CD4-positive, alpha-beta memory T cell (primary cell): ENCODE measurements at regions not wholly inside any gene's neighbourhood (a gene's known extent, or its start where the extent isn't known, plus 50 kb on each side); places are given as distances from the start of the nearest gene placed in this dataset.
A peak's percentile ranks its signal among the peaks of the same experiment; 100 is the strongest.

Experiments used
- CTCF ChIA-PET: fragments of 350-600 bp; sonication (Branson Sonifier 250); formaldehyde crosslinking; loops from one replicate; lab custom pipeline; 2021; ENCODE audit warnings: inconsistent platforms; ENCODE audit not compliant: partially characterized antibody; lab: Charles Lee
- POLR2A ChIA-PET: fragments of 350-600 bp; sonication (Branson Sonifier 250); formaldehyde crosslinking; loops from one replicate; lab custom pipeline; 2021; ENCODE audit not compliant: partially characterized antibody; lab: Charles Lee
- DNase-seq, 5 donors: peaks; one replicate each; pipeline versions ENCODE4 v3.0.0 to v3.0.0-alpha.2; 2020 to 2022; ENCODE audit warnings: mixed read lengths in 1 of 5
- H3K27ac ChIP-seq: one replicate; pipeline ENCODE4 v1.7.0; 2013; ENCODE audit warnings: low read depth, low read length
- H3K27me3 ChIP-seq: 2 replicates; pipeline ENCODE4 v1.7.0; 2013; ENCODE audit warnings: mild to moderate bottlenecking, low read length, moderate library complexity; ENCODE audit not compliant: insufficient read depth
- H3K36me3 ChIP-seq: 2 replicates; pipeline ENCODE4 v1.7.0; 2013; ENCODE audit warnings: mild to moderate bottlenecking, low read length, moderate library complexity; ENCODE audit not compliant: insufficient read depth
- H3K4me1 ChIP-seq: 2 replicates; pipeline ENCODE4 v1.7.0; 2013; ENCODE audit warnings: mild to moderate bottlenecking, low read length, moderate library complexity; ENCODE audit not compliant: insufficient read depth
- H3K4me3 ChIP-seq, 2 donors: one replicate each; pipeline ENCODE4 v1.7.0; 2013; ENCODE audit warnings: low read length in 2 of 2, mild to moderate bottlenecking in 1 of 2
- H3K9me3 ChIP-seq, 2 donors: one replicate each; pipeline ENCODE4 v1.7.0; 2013; ENCODE audit warnings: low read length in 2 of 2, control low read depth in 1 of 2; ENCODE audit not compliant: control insufficient read depth in 1 of 2
- H3K27ac Mint-ChIP-seq, 7 donors: one replicate each; pipeline ENCODE4 v1.8.0; 2020 to 2021; ENCODE audit warnings: mixed read lengths in 7 of 7, mild to moderate bottlenecking in 6 of 7, inconsistent platforms in 3 of 7, moderate library complexity in 3 of 7
- H3K27me3 Mint-ChIP-seq, 2 donors: one replicate each; pipeline ENCODE4 v1.8.0; 2020 to 2021; ENCODE audit warnings: mixed read lengths in 2 of 2
- H3K36me3 Mint-ChIP-seq, 2 donors: one replicate each; pipeline ENCODE4 v1.8.0; 2020 to 2021; ENCODE audit warnings: mixed read lengths in 2 of 2, inconsistent platforms in 1 of 2, mild to moderate bottlenecking in 1 of 2
- H3K4me1 Mint-ChIP-seq, 4 donors: one replicate each; pipeline ENCODE4 v1.8.0; 2020 to 2021; ENCODE audit warnings: mixed read lengths in 4 of 4, mild to moderate bottlenecking in 1 of 4
- H3K4me3 Mint-ChIP-seq, 8 donors: one replicate each; pipeline ENCODE4 v1.8.0; 2020 to 2021; ENCODE audit warnings: mixed read lengths in 8 of 8, mild to moderate bottlenecking in 7 of 8, moderate library complexity in 6 of 8, inconsistent platforms in 3 of 8
- H3K9me3 Mint-ChIP-seq, 8 donors: one replicate each; pipeline ENCODE4 v1.8.0; 2020 to 2021; ENCODE audit warnings: mixed read lengths in 8 of 8, mild to moderate bottlenecking in 5 of 8, inconsistent platforms in 3 of 8, moderate library complexity in 1 of 8
- intact Hi-C: fragments of 100-400 bp; cut with micrococcal nuclease; formaldehyde crosslinking; loops from one replicate; pipeline ENCODE4 v1.15.1; 2023

DNA sequence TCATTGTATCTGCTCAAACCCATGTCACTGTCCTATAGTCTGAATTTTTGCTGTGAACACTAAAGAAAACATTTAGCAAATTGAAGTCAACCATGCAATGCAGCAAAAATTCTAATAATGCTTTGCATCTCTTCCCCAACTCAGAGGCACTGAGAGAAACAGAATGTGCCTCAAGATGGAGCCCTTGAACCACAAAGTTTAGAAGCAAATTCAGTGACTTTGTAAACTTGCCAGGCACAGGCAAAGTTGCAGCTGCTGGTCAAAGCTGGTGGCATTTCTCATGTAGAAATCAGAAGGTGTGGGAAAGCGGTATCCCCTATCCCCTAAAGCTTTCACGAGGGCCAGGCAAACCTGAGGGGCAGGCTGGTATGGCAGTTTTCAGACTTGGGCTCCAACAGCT lies 121.7 kb upstream of the DIPK2B start:
- Histone ChIP-seq H3K4me1 (no peaks in the 10 kb centered on the region), H3K27ac (no peak overlapping the region), H3K9me3 (no peaks in the 10 kb centered on the region), H3K27me3 (no peaks in the 10 kb centered on the region), H3K36me3 (no peaks in the 10 kb centered on the region), H3K4me3 (no peak overlapping the region)
- intact Hi-C loops, result no loop called here
- POLR2A ChIA-PET, result no interaction called here
- peak in 1 of 5 donors; percentile 3 for DNase-seq
- H3K4me1 Mint-ChIP-seq, result no peaks in the 10 kb centered on the region
- no peak overlapping the region for H3K27ac Mint-ChIP-seq
- H3K4me3 Mint-ChIP-seq, result no peak overlapping the region
- H3K27me3 Mint-ChIP-seq, result peaks cover 0 to 7% of the 10 kb centered on the region in 2 donors
- H3K9me3 Mint-ChIP-seq, result no peaks in the 10 kb centered on the region
- CTCF ChIA-PET, result no interaction called here
- H3K36me3 Mint-ChIP-seq, result no peaks in the 10 kb centered on the region

DNA sequence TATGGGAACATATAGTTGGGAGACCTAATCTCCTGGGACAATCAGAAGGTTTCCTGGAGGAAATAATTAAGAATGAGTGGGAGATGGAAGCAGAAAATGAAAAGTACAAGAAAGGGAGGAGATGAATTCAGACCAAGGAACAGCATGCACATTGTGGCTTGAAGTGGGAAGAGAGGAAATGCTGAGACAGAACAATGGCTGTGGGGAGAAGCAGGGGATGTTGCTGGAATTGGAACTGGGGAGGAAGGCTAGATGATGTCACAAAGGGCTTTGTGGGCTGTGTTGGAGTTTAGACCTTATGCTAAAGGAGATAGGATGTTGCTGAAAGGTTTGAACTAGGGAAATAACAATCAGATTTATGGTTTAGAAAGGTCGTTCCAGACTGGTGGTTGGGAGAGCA lies 119.5 kb upstream of the DIPK2B start:
- no peaks in the 10 kb centered on the region for H3K9me3 Mint-ChIP-seq
- H3K36me3 Mint-ChIP-seq, result no peaks in the 10 kb centered on the region
- no peak overlapping the region for H3K27ac Mint-ChIP-seq
- Histone ChIP-seq H3K4me3 (no peak overlapping the region), H3K4me1 (no peaks in the 10 kb centered on the region), H3K9me3 (no peaks in the 10 kb centered on the region), H3K27ac (no peak overlapping the region), H3K36me3 (no peaks in the 10 kb centered on the region), H3K27me3 (no peaks in the 10 kb centered on the region)
- intact Hi-C loops, result no loop called here
- CTCF ChIA-PET, result no interaction called here
- H3K4me3 Mint-ChIP-seq, result no peak overlapping the region
- POLR2A ChIA-PET, result no interaction called here
- no peaks in the 10 kb centered on the region for H3K4me1 Mint-ChIP-seq
- H3K27me3 Mint-ChIP-seq, result peaks cover 0 to 9% of the 10 kb centered on the region in 2 donors
- no peak for DNase-seq

DNA sequence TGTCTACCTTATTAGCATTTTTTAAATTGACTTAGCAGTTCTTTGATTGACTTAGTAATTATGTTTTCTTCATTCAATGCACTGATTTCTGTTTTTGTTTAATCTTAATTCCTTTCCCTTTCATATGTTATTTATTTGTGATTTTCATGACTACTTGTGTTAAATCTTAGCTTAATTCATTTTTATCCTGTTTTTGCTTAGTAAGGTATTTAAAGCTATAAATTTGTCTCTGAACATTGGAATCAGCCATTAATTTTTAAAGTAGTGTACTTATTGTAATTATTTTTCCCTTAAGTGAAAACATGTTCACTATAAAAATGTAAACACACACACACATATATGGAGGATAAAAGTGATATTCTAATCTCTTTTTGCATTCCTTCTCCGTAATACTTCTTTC lies 109.1 kb upstream of the DIPK2B start:
- H3K4me3 ChIP-seq, result no peak overlapping the region
- no peaks in the 10 kb centered on the region for H3K4me1 Mint-ChIP-seq
- no peaks in the 10 kb centered on the region for H3K27me3 ChIP-seq
- intact Hi-C loops, result no loop called here
- H3K27ac ChIP-seq, result no peak overlapping the region
- ChIA-PET POLR2A (no interaction called here), CTCF (no interaction called here)
- H3K4me3 Mint-ChIP-seq, result peak overlapping the region in 1 of 8 donors; percentile 41
- H3K9me3 Mint-ChIP-seq, result peaks cover 0 to 14% (median 5%) of the 10 kb centered on the region in 8 donors
- H3K36me3 ChIP-seq, result no peaks in the 10 kb centered on the region
- no peak for DNase-seq
- H3K27ac Mint-ChIP-seq, result no peak overlapping the region
- H3K36me3 Mint-ChIP-seq, result no peaks in the 10 kb centered on the region
- H3K4me1 ChIP-seq, result no peaks in the 10 kb centered on the region
- H3K9me3 ChIP-seq, result no peaks in the 10 kb centered on the region
- H3K27me3 Mint-ChIP-seq, result no peaks in the 10 kb centered on the region

DNA sequence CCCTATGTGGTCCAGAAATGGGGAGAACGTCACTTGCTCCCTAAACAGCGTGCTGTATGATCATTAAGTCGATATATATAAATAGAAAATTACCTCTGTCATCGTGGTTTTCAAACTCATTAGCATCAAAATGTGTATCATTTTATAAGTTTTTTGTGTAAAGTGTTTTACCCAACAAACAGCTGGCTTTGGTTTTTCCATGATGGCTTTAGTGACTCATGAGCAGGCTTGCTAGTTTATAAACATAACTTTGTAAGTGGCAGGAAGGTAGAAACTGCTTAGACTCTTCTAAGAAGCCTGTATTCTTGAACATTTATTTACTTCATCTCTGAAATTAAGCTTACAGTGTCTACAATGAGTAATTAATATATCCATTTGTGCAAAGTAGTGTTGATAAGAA lies 108.4 kb upstream of the DIPK2B start:
- H3K4me1 Mint-ChIP-seq, result no peaks in the 10 kb centered on the region
- CTCF ChIA-PET, result no interaction called here
- intact Hi-C loops, result no loop called here
- H3K36me3 Mint-ChIP-seq, result no peaks in the 10 kb centered on the region
- no peak overlapping the region for H3K27ac ChIP-seq
- H3K4me3 Mint-ChIP-seq, result no peak overlapping the region
- H3K36me3 ChIP-seq, result no peaks in the 10 kb centered on the region
- H3K27ac Mint-ChIP-seq, result no peak overlapping the region
- no peak overlapping the region for H3K4me3 ChIP-seq
- DNase-seq, result no peak
- H3K27me3 ChIP-seq, result no peaks in the 10 kb centered on the region
- H3K9me3 Mint-ChIP-seq, result peaks cover 0 to 10% (median 6%) of the 10 kb centered on the region in 8 donors
- no peaks in the 10 kb centered on the region for H3K4me1 ChIP-seq
- POLR2A ChIA-PET, result no interaction called here
- H3K27me3 Mint-ChIP-seq, result no peaks in the 10 kb centered on the region
- H3K9me3 ChIP-seq, result no peaks in the 10 kb centered on the region

DNA sequence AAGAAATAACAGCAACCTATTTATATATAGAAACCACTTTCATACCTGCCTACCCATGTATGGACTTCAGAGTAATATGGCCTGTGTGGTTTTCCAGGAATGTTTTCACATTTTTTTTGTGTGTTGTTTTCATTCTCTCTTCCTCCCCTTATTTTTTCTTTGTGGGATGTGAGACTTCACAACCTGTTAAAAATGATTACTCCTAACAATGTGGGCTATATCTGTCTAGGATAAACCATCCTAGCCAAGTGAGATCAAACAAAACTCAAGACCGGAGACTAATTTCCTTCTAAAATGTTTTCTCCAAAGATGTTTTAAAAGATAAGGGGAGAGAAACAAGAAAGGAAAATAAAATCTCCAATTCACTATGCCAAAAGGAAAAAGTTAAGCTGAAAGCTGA lies 106.1 kb upstream of the DIPK2B start:
- intact Hi-C loops, result no loop called here
- no peaks in the 10 kb centered on the region for H3K36me3 Mint-ChIP-seq

DNA sequence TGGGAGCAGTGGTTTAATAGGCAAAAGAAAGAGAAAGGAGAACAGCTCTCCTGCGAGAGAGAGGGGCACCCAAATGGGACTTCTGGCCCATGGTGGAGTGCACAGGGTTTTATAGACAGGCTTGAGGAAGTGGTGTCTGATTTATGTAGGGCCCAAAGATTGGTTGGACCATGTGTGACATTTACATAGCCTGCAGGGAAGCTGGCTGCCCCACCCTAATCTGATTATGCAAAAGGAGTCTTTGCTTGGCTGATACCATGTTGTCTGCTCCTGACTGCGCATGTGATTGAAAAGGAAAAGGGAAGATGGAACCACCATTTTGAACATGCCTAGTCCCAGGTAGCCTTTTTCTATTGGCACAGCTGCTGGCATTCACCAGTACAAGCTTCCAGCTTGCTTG lies 100.0 kb upstream of the DIPK2B start:
- H3K27me3 ChIP-seq, result no peaks in the 10 kb centered on the region
- H3K4me1 ChIP-seq, result no peaks in the 10 kb centered on the region
- H3K27ac Mint-ChIP-seq, result no peak overlapping the region

More for the DNA sequence above, 106.1 kb upstream of the DIPK2B start:
- H3K4me3 ChIP-seq, result no peak overlapping the region
- ChIA-PET POLR2A (no interaction called here), CTCF (no interaction called here)
- Mint-ChIP-seq H3K4me1 (no peaks in the 10 kb centered on the region), H3K4me3 (no peak overlapping the region), H3K9me3 (peaks cover 0 to 10% (median 6%) of the 10 kb centered on the region in 8 donors), H3K27me3 (no peaks in the 10 kb centered on the region), H3K27ac (no peak overlapping the region)
- H3K9me3 ChIP-seq, result no peaks in the 10 kb centered on the region
- no peak for DNase-seq
- no peaks in the 10 kb centered on the region for H3K36me3 ChIP-seq
- H3K4me1 ChIP-seq, result no peaks in the 10 kb centered on the region
- H3K27ac ChIP-seq, result no peak overlapping the region
- H3K27me3 ChIP-seq, result no peaks in the 10 kb centered on the region

DNA sequence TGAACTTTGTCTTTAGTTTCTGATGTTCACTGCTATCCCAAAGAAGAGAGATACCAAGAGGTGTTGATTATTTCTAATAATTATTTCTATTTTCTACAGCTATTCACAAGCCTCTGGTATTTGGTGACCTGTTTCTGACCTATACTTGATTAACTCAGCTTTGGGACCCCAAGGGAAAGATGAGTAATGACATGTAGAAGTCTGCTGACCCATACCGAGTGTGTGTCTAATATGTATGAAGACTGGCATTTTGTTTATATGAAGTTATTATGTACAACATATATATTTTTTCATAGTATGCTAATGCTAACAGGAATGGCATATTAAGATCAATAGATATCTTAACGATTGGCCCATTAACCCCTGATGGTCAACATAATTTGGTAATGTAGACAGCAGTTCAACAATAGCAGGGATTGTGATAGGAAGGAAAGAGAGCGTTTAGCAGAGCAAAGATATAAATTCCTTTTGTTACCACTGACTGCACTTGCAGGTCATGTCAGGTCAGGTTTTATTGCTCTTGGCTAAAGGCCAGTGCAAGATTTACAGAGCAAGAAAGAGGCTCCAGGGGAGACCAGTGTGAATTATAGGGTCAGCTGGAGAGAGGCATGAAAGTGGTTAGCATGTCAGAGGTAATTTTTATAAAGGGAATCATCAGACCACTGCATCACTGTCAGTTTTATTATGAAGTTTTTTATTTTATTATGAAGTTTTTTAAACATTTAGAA lies 94.7 kb upstream of the DIPK2B start:
- Mint-ChIP-seq H3K27ac (no peak overlapping the region), H3K27me3 (peaks cover 2 to 3% of the 10 kb centered on the region in 2 donors), H3K4me1 (no peaks in the 10 kb centered on the region), H3K4me3 (no peak overlapping the region), H3K36me3 (no peaks in the 10 kb centered on the region), H3K9me3 (no peaks in the 10 kb centered on the region)
- Histone ChIP-seq H3K9me3 (no peaks in the 10 kb centered on the region), H3K4me1 (no peaks in the 10 kb centered on the region), H3K27me3 (no peaks in the 10 kb centered on the region), H3K27ac (no peak overlapping the region), H3K36me3 (no peaks in the 10 kb centered on the region), H3K4me3 (no peak overlapping the region)
- ChIA-PET CTCF (no interaction called here), POLR2A (no interaction called here)
- intact Hi-C loops, result no loop called here
- DNase-seq, result no peak

More for the DNA sequence above, 100.0 kb upstream of the DIPK2B start:
- ChIA-PET POLR2A (no interaction called here), CTCF (no interaction called here)
- H3K9me3 ChIP-seq, result no peaks in the 10 kb centered on the region
- peaks cover 0 to 2% of the 10 kb centered on the region in 2 donors for H3K27me3 Mint-ChIP-seq
- DNase-seq, result no peak
- no peak overlapping the region for H3K27ac ChIP-seq
- H3K36me3 Mint-ChIP-seq, result no peaks in the 10 kb centered on the region
- H3K4me3 Mint-ChIP-seq, result no peak overlapping the region
- H3K36me3 ChIP-seq, result no peaks in the 10 kb centered on the region
- no peaks in the 10 kb centered on the region for H3K4me1 Mint-ChIP-seq
- intact Hi-C loops, result no loop called here
- H3K4me3 ChIP-seq, result no peak overlapping the region
- H3K9me3 Mint-ChIP-seq, result peaks cover 0 to 9% (median 6%) of the 10 kb centered on the region in 8 donors
